K562 (cell line): ENCODE measurements at regions not wholly inside any gene's neighbourhood (a gene's known extent, or its start where the extent isn't known, plus 50 kb on each side); places are given as distances from the start of the nearest gene placed in this dataset.

Source experiments
- ATAC-seq: fragments of 200-7000 bp; cut with Tn5 transposase; 3 replicates; pipeline ENCODE4 v1.9.1; 2020; ENCODE audit warnings: moderate library complexity
- BruUV-seq: library from RNA; stranded (reverse); fragments of 400-500 nt; replicated peaks from 2 replicates; lab custom pipeline; 2021; lab: Mats Ljungman, UMichigan
- CTCF ChIA-PET: fragments of 300-600 bp; formaldehyde crosslinking; extraction: SDS; loops from one replicate; lab custom pipeline; 2021; ENCODE audit warnings: low intra/inter-chr PET ratio; lab: Yijun Ruan, JAX
- POLR2A ChIA-PET: fragments of 300-600, 350-650 bp; sonication (Branson Sonifier 250); formaldehyde crosslinking; extraction: SDS; loops from one replicate; lab custom pipeline; 2021; ENCODE audit warnings: antibody characterized with exemption, inconsistent platforms; lab: Yijun Ruan, JAX
- DNase-seq, 4 experiments: peaks; one replicate each; pipeline versions ENCODE4 v3.0.0 to v3.0.0-alpha.2; 2011 to 2018; ENCODE audit warnings: low spot score in 3 of 4, mixed read lengths in 3 of 4; ENCODE audit errors: extremely low read depth in 1 of 4
- FAIRE-seq: peaks from 2 replicates; lab custom pipeline; 2011; peaks lifted over from hg19 to GRCh38; lab: Jason Lieb, UNC
- H2AFZ ChIP-seq: 2 replicates; pipeline ENCODE4 v1.6.0; 2011; ENCODE audit warnings: low read depth, low read length, control low read depth, inconsistent platforms
- H3K27ac ChIP-seq: fragments of 200-600 bp; 3 replicates; pipeline ENCODE4 v1.8.0; 2011; ENCODE audit warnings: low read depth, mild to moderate bottlenecking, control low read depth, inconsistent platforms, low read length, moderate library complexity, mixed read lengths; ENCODE audit errors: extremely low read depth
- H3K27me3 ChIP-seq, 2 experiments: fragments of 300-600 bp in 1 of 2; 2 replicates in 1 of 2; 3 replicates in 1 of 2; pipeline versions ENCODE4 v1.6.0 to v1.8.0; 2011; ENCODE audit warnings: inconsistent platforms in 2 of 2, low read length in 2 of 2, mild to moderate bottlenecking in 1 of 2, mixed read lengths in 1 of 2, moderate library complexity in 1 of 2; ENCODE audit not compliant: control insufficient read depth in 2 of 2, insufficient read depth in 2 of 2
- H3K36me3 ChIP-seq: fragments of 300-600 bp; 3 replicates; pipeline ENCODE4 v1.8.0; 2011; ENCODE audit warnings: mild to moderate bottlenecking, low read length, inconsistent platforms; ENCODE audit not compliant: control insufficient read depth, insufficient read depth
- H3K4me1 ChIP-seq, 2 experiments: fragments of 200-600 bp in 1 of 2; replicated peaks in 1 of 2; 2 replicates in 1 of 2; 3 replicates in 1 of 2; pipeline versions ENCODE4 v1.5.1 to v1.8.0; 2011; ENCODE audit warnings: inconsistent platforms in 2 of 2, low read length in 2 of 2, mild to moderate bottlenecking in 1 of 2, mixed read lengths in 1 of 2, moderate library complexity in 1 of 2; ENCODE audit not compliant: control insufficient read depth in 2 of 2, insufficient read depth in 2 of 2
- H3K4me2 ChIP-seq: 2 replicates; pipeline ENCODE4 v1.6.1; 2011; ENCODE audit warnings: low read length, control low read depth, inconsistent platforms, mixed read lengths; ENCODE audit not compliant: insufficient read depth
- H3K4me3 ChIP-seq: fragments of 200-600 bp; sonication (generic), shearing (Covaris generic); 2 replicates; pipeline ENCODE4 v1.5.1; 2016; ENCODE audit warnings: control low read depth, inconsistent platforms
- H3K79me2 ChIP-seq: fragments of 200-600 bp; 3 replicates; pipeline ENCODE4 v1.8.0; 2011; ENCODE audit warnings: low read length, inconsistent platforms; ENCODE audit not compliant: control insufficient read depth, insufficient read depth
- H3K9ac ChIP-seq, 2 experiments: 2 replicates each; pipeline versions ENCODE4 v1.6.0 to v1.6.1; 2011; ENCODE audit warnings: low read depth in 2 of 2, low read length in 2 of 2, control low read depth in 1 of 2, inconsistent platforms in 1 of 2, mild to moderate bottlenecking in 1 of 2, mixed read lengths in 1 of 2; ENCODE audit not compliant: insufficient read depth in 1 of 2
- H3K9me1 ChIP-seq: one replicate; pipeline ENCODE4 v1.6.0; 2011; ENCODE audit warnings: inconsistent platforms, mild to moderate bottlenecking, low read length, moderate library complexity; ENCODE audit not compliant: control insufficient read depth, insufficient read depth
- H3K9me3 ChIP-seq: replicated peaks from 2 replicates; pipeline ENCODE4 v1.5.1; 2011; ENCODE audit warnings: low read depth, low read length, inconsistent platforms; ENCODE audit not compliant: control insufficient read depth, insufficient read depth
- H4K20me1 ChIP-seq: replicated peaks from 2 replicates; pipeline ENCODE4 v1.6.1; 2011; ENCODE audit warnings: low read length, inconsistent platforms, mixed read lengths; ENCODE audit not compliant: control insufficient read depth, insufficient read depth
- CBFB ChIP-seq: sonication (generic); formaldehyde crosslinking; IDR thresholded peaks from 2 replicates; pipeline ENCODE4 v1.4.0; 2020; ENCODE audit warnings: mild to moderate bottlenecking, missing genetic modification reagents
- CTCF ChIP-seq, 3 experiments: IDR thresholded peaks in 2 of 3; conservative IDR thresholded peaks in 1 of 3; 2 replicates each; pipeline ENCODE4 v1.5.1; 2011 to 2012; ENCODE audit warnings: low read length in 3 of 3, mild to moderate bottlenecking in 3 of 3, control low read depth in 2 of 3, improper control_type of control experiment in 1 of 3, inconsistent platforms in 1 of 3, low read depth in 1 of 3, mixed read lengths in 1 of 3, moderate library complexity in 1 of 3; ENCODE audit not compliant: insufficient read depth in 2 of 3
- SMC3 ChIP-seq: conservative IDR thresholded peaks from 2 replicates; pipeline ENCODE4 v1.6.1; 2011; ENCODE audit warnings: low read depth, low read length, improper control_type of control experiment; ENCODE audit not compliant: insufficient read depth
- WGBS: fragments of 100-300 bp; shearing (Covaris generic); methylation state at CpG from one replicate; pipeline ENCODE4 v1.1.6; 2016; ENCODE audit warnings: low coverage, mixed read lengths; ENCODE audit not compliant: insufficient coverage; ENCODE audit errors: missing lambda C conversion rate; 5-methylcytosine and 5-hydroxymethylcytosine counted together
- in situ Hi-C: fragments of 300-500 bp; cut with MboI; formaldehyde crosslinking; loops from 4 replicates; pipeline ENCODE4 v1.15.0; 2018; ENCODE audit warnings: inconsistent platforms, mixed read lengths
- intact Hi-C: fragments of 100-400 bp; cut with micrococcal nuclease; formaldehyde crosslinking; loops from 2 replicates; pipeline ENCODE4 v1.14.2; 2022
- TF ChIP-seq, protein P1 (sequence below), 2 experiments: fragments of 200-800 bp in 1 of 2; sonication (Bioruptor generic) in 1 of 2; sonication (generic) in 1 of 2; formaldehyde crosslinking in 1 of 2; IDR thresholded peaks in 1 of 2; conservative IDR thresholded peaks in 1 of 2; 2 replicates each; pipeline versions ENCODE4 v1.5.0 to v1.6.1; 2016 to 2020; ENCODE audit warnings: missing compliant biosample characterization in 1 of 2, missing genetic modification characterization in 1 of 2, missing genetic modification reagents in 1 of 2
- TF ChIP-seq, protein P2 (sequence below): fragments of 450-650 bp; formaldehyde crosslinking; IDR thresholded peaks from 2 replicates; pipeline ENCODE4 v1.4.0; 2020; ENCODE audit warnings: mild to moderate bottlenecking, moderate library complexity
- TF ChIP-seq, protein P3 (sequence below), 2 experiments: fragments of 450-650 bp; formaldehyde crosslinking in 1 of 2; IDR thresholded peaks; 2 replicates each; pipeline versions ENCODE4 v1.4.0 to v1.6.1; 2014 to 2020; ENCODE audit warnings: mild to moderate bottlenecking in 2 of 2, borderline replicate concordance in 1 of 2, low read depth in 1 of 2

DNA sequence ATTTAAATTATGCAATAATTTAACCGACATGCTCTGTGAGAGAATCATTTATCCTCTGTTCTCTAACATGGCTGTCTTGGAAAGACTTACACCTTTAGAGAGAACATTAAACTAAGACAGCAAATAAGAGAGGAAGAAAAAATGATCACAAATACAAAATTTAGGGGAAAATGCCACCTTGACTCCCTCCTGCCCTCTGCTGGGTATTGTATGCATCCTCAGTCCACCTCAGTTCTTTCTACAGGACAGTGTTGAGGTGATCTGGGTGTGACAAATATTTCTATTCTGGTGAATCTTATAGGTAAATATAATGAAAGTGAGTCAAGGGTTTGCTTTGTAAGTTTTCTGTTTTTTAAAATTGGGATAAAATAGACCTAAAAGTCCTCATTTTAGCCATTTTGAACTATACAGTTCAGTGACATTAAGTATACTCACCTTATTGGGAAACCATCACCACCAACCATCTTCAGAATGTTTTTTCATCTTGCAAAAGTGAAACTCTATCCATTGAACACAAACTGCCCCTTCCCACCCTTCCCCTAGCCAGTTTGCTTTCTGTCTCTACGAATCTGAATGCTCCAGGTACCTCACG lies 61.5 kb upstream of the ELMO1 start:
- Histone ChIP-seq H3K4me1 (no peaks in the 10 kb centered on the region), H3K36me3 (no peaks in the 10 kb centered on the region), H4K20me1 (no peaks in the 10 kb centered on the region), H3K27me3 (peaks cover 0 to 4% of the 10 kb centered on the region in 2 experiments; a peak in 2 of 5 replicates), H3K9me1 (no peaks in the 10 kb centered on the region), H3K27ac (no peak overlapping the region), H3K4me2 (no peak overlapping the region), H3K4me3 (no peak overlapping the region), H3K9ac (no peak overlapping the region), H2AFZ (no peak overlapping the region), H3K9me3 (no peaks in the 10 kb centered on the region), H3K79me2 (no peaks in the 10 kb centered on the region)
- ChIA-PET CTCF (interaction anchor here (0.6 to 1.7 kb wide), 5 partner anchors 25 to 302 kb away, joined by 3 to 10 read pairs (median 3); no protein-coding TSS in a partner anchor), POLR2A (no interaction called here)
- peak; percentile 76 for ATAC-seq
- BruUV-seq = no TSS peak
- in situ Hi-C loops = no loop called here
- peak; percentile 23 to 34 (median 26) for DNase-seq
- FAIRE-seq = peak; percentile 42
- intact Hi-C loops = loop anchor here (2.0 kb wide), 1 partner anchor 301 kb away; no protein-coding TSS in a partner anchor
- 3% methylated on average over 3 of the region's 3 CpGs for WGBS
- TF ChIP-seq, protein P1, sequence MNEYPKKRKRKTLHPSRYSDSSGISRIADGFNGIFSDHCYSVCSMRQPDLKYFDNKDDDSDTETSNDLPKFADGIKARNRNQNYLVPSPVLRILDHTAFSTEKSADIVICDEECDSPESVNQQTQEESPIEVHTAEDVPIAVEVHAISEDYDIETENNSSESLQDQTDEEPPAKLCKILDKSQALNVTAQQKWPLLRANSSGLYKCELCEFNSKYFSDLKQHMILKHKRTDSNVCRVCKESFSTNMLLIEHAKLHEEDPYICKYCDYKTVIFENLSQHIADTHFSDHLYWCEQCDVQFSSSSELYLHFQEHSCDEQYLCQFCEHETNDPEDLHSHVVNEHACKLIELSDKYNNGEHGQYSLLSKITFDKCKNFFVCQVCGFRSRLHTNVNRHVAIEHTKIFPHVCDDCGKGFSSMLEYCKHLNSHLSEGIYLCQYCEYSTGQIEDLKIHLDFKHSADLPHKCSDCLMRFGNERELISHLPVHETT (CRISPR knock-in tag; conservative IDR thresholded peaks at IDR 0.05 in 1 of 2, IDR thresholded peaks at IDR 0.05 in 1 of 2) = no peak
- TF ChIP-seq SMC3 = peak; percentile 68
- peak; percentile 47 to 68 (median 63); a peak in 5 of 6 replicates for TF ChIP-seq CTCF (IDR thresholded peaks at IDR 0.05 in 2 of 3, conservative IDR thresholded peaks at IDR 0.05 in 1 of 3; ENCODE audit: insufficient read depth in 2 of 3, low read depth in 1 of 3, low read length in 3 of 3)
- no peak for TF ChIP-seq CBFB (CRISPR knock-in tag)
- TF ChIP-seq, protein P2, sequence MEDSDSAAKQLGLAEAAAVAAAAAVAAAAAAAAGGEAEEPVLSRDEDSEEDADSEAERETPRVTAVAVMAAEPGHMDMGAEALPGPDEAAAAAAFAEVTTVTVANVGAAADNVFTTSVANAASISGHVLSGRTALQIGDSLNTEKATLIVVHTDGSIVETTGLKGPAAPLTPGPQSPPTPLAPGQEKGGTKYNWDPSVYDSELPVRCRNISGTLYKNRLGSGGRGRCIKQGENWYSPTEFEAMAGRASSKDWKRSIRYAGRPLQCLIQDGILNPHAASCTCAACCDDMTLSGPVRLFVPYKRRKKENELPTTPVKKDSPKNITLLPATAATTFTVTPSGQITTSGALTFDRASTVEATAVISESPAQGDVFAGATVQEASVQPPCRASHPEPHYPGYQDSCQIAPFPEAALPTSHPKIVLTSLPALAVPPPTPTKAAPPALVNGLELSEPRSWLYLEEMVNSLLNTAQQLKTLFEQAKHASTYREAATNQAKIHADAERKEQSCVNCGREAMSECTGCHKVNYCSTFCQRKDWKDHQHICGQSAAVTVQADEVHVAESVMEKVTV (CRISPR knock-in tag) = peak; percentile 25; the same call in 1 of the 2 replicates
- TF ChIP-seq, protein P3, sequence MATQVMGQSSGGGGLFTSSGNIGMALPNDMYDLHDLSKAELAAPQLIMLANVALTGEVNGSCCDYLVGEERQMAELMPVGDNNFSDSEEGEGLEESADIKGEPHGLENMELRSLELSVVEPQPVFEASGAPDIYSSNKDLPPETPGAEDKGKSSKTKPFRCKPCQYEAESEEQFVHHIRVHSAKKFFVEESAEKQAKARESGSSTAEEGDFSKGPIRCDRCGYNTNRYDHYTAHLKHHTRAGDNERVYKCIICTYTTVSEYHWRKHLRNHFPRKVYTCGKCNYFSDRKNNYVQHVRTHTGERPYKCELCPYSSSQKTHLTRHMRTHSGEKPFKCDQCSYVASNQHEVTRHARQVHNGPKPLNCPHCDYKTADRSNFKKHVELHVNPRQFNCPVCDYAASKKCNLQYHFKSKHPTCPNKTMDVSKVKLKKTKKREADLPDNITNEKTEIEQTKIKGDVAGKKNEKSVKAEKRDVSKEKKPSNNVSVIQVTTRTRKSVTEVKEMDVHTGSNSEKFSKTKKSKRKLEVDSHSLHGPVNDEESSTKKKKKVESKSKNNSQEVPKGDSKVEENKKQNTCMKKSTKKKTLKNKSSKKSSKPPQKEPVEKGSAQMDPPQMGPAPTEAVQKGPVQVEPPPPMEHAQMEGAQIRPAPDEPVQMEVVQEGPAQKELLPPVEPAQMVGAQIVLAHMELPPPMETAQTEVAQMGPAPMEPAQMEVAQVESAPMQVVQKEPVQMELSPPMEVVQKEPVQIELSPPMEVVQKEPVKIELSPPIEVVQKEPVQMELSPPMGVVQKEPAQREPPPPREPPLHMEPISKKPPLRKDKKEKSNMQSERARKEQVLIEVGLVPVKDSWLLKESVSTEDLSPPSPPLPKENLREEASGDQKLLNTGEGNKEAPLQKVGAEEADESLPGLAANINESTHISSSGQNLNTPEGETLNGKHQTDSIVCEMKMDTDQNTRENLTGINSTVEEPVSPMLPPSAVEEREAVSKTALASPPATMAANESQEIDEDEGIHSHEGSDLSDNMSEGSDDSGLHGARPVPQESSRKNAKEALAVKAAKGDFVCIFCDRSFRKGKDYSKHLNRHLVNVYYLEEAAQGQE (IDR thresholded peaks at IDR 0.05; ENCODE audit: borderline replicate concordance) = peak; percentile 30; the same call in 1 of the 2 replicates
- TF ChIP-seq, protein P3 (CRISPR knock-in tag; IDR thresholded peaks at IDR 0.05; ENCODE audit: low read depth) = no peak
